H1 (cell line): ENCODE measurements at regions not wholly inside any gene's neighbourhood (a gene's known extent, or its start where the extent isn't known, plus 50 kb on each side); places are given as distances from the start of the nearest gene placed in this dataset.

ENCODE experiments used
- CTCF ChIA-PET: fragments of 300-600 bp; sonication (Branson Sonifier 250); formaldehyde crosslinking; loops from one replicate; lab custom pipeline; 2021; ENCODE audit not compliant: partially characterized antibody; lab: Charles Lee
- POLR2A ChIA-PET: fragments of 300-600 bp; sonication (Branson Sonifier 250); formaldehyde crosslinking; loops from one replicate; lab custom pipeline; 2021; ENCODE audit warnings: inconsistent platforms; ENCODE audit not compliant: partially characterized antibody; lab: Charles Lee
- DNase-seq, 2 experiments: peaks; one replicate each; pipeline versions ENCODE4 v3.0.0 to v3.0.0-alpha.2; 2010 to 2022; ENCODE audit warnings: low spot score in 2 of 2, low read depth in 1 of 2, mixed read lengths in 1 of 2
- FAIRE-seq: peaks from 2 replicates; lab custom pipeline; 2011; peaks lifted over from hg19 to GRCh38; lab: Jason Lieb, UNC
- H2AFZ ChIP-seq: 2 replicates; pipeline ENCODE4 v1.8.1; 2012; ENCODE audit warnings: low read length, inconsistent platforms
- H2AK5ac ChIP-seq: 2 replicates; pipeline ENCODE4 v1.6.1; 2013; ENCODE audit warnings: low read depth, low read length
- H2BK120ac ChIP-seq: replicated peaks from 2 replicates; pipeline ENCODE3; 2013; ENCODE audit warnings: low read depth, low read length, inconsistent platforms
- H2BK12ac ChIP-seq: 2 replicates; pipeline ENCODE4 v1.6.1; 2013; ENCODE audit warnings: low read depth, low read length
- H2BK15ac ChIP-seq: 2 replicates; pipeline ENCODE4 v1.6.1; 2013; ENCODE audit warnings: low read length
- H2BK20ac ChIP-seq: 2 replicates; pipeline ENCODE4 v1.6.1; 2013; ENCODE audit warnings: low read length
- H2BK5ac ChIP-seq: 2 replicates; pipeline ENCODE4 v1.6.1; 2013; ENCODE audit warnings: low read depth, low read length
- H3K14ac ChIP-seq: 2 replicates; pipeline ENCODE4 v1.6.1; 2013; ENCODE audit warnings: inconsistent platforms; ENCODE audit not compliant: insufficient read length
- H3K18ac ChIP-seq: 2 replicates; pipeline ENCODE4 v1.6.1; 2013; ENCODE audit warnings: low read length; ENCODE audit errors: extremely low read depth
- H3K23ac ChIP-seq: 2 replicates; pipeline ENCODE4 v1.6.1; 2013; ENCODE audit warnings: inconsistent platforms; ENCODE audit not compliant: insufficient read length
- H3K23me2 ChIP-seq: 2 replicates; pipeline ENCODE4 v1.6.1; 2013; ENCODE audit warnings: low read depth, low read length
- H3K27ac ChIP-seq: 2 replicates; pipeline ENCODE4 v1.6.1; 2011; ENCODE audit warnings: low read depth, low read length, inconsistent platforms
- H3K27me3 ChIP-seq, 4 experiments: replicated peaks in 1 of 4; 1 replicate in 1 of 4; 2 replicates in 3 of 4; pipeline versions ENCODE4 v1.6.1 to v1.8.1; 2011 to 2013; ENCODE audit warnings: low read length in 3 of 4, mild to moderate bottlenecking in 3 of 4, inconsistent platforms in 2 of 4, mixed read lengths in 2 of 4, moderate library complexity in 1 of 4; ENCODE audit not compliant: control insufficient read depth in 3 of 4, insufficient read depth in 3 of 4; ENCODE audit errors: extremely low read depth in 1 of 4
- H3K36me3 ChIP-seq, 4 experiments: 2 replicates each; pipeline versions ENCODE4 v1.6.1 to v1.8.1; 2011 to 2013; ENCODE audit warnings: mild to moderate bottlenecking in 4 of 4, low read length in 3 of 4, moderate library complexity in 2 of 4, control low read depth in 1 of 4, inconsistent platforms in 1 of 4; ENCODE audit not compliant: insufficient read depth in 4 of 4, control insufficient read depth in 2 of 4
- H3K4ac ChIP-seq: replicated peaks from 2 replicates; pipeline ENCODE3; 2013; ENCODE audit warnings: low read length, low read depth, mixed read lengths, inconsistent platforms; ENCODE audit not compliant: insufficient read length
- H3K4me1 ChIP-seq, 4 experiments: replicated peaks in 1 of 4; 1 replicate in 1 of 4; 2 replicates in 3 of 4; pipeline versions ENCODE4 v1.6.1 to v1.8.1; 2011 to 2013; ENCODE audit warnings: low read length in 3 of 4, inconsistent platforms in 2 of 4, mixed read lengths in 1 of 4; ENCODE audit not compliant: insufficient read depth in 4 of 4, control insufficient read depth in 3 of 4
- H3K4me2 ChIP-seq, 2 experiments: 2 replicates each; pipeline versions ENCODE4 v1.6.1 to v1.8.1; 2011 to 2013; ENCODE audit warnings: low read depth in 2 of 2, low read length in 2 of 2, control low read depth in 1 of 2, inconsistent platforms in 1 of 2, mild to moderate bottlenecking in 1 of 2; ENCODE audit not compliant: insufficient read depth in 1 of 2
- H3K4me3 ChIP-seq, 4 experiments: fragments of 200-600, 300-600 bp in 1 of 4; sonication (generic), shearing (Covaris generic), sonication (Bioruptor Twin) in 1 of 4; 2 replicates each; pipeline versions ENCODE4 v1.5.1 to v1.8.1; 2011 to 2016; ENCODE audit warnings: low read length in 4 of 4, low read depth in 3 of 4, control low read depth in 2 of 4, inconsistent platforms in 2 of 4, mild to moderate bottlenecking in 2 of 4, mixed read lengths in 1 of 4, moderate library complexity in 1 of 4; ENCODE audit not compliant: insufficient read depth in 2 of 4; ENCODE audit errors: extremely low read depth in 1 of 4
- H3K56ac ChIP-seq: replicated peaks from 2 replicates; pipeline ENCODE3; 2013; ENCODE audit warnings: low read depth, mild to moderate bottlenecking, mixed read lengths, low read length, inconsistent platforms; ENCODE audit not compliant: insufficient read length
- H3K79me1 ChIP-seq: 2 replicates; pipeline ENCODE4 v1.6.1; 2013; ENCODE audit warnings: low read depth, low read length, control low read depth
- H3K79me2 ChIP-seq, 2 experiments: 2 replicates each; pipeline versions ENCODE4 v1.6.1 to v1.8.1; 2012 to 2013; ENCODE audit warnings: low read length in 2 of 2, mild to moderate bottlenecking in 2 of 2, inconsistent platforms in 1 of 2; ENCODE audit not compliant: insufficient read depth in 2 of 2, control insufficient read depth in 1 of 2
- H3K9ac ChIP-seq, 4 experiments: replicated peaks in 1 of 4; 1 replicate in 1 of 4; 2 replicates in 3 of 4; pipeline versions ENCODE4 v1.6.1 to v1.8.1; 2011 to 2013; ENCODE audit warnings: low read depth in 3 of 4, low read length in 3 of 4, control low read depth in 2 of 4, mild to moderate bottlenecking in 2 of 4, moderate library complexity in 2 of 4, inconsistent platforms in 1 of 4; ENCODE audit errors: extremely low read depth in 1 of 4
- H3K9me3 ChIP-seq, 2 experiments: 2 replicates each; pipeline versions ENCODE4 v1.6.1 to v1.8.1; 2012 to 2013; ENCODE audit warnings: mild to moderate bottlenecking in 2 of 2, moderate library complexity in 2 of 2, control low read depth in 1 of 2, inconsistent platforms in 1 of 2, low read depth in 1 of 2, low read length in 1 of 2, mixed read lengths in 1 of 2; ENCODE audit not compliant: insufficient read depth in 2 of 2
- H4K20me1 ChIP-seq, 2 experiments: replicated peaks in 1 of 2; 2 replicates each; pipeline versions ENCODE3 to v1.8.1; 2011 to 2013; ENCODE audit warnings: inconsistent platforms in 2 of 2, low read length in 2 of 2, mild to moderate bottlenecking in 1 of 2; ENCODE audit not compliant: insufficient read depth in 2 of 2, control insufficient read depth in 1 of 2
- H4K5ac ChIP-seq: 2 replicates; pipeline ENCODE4 v1.6.1; 2013; ENCODE audit warnings: low read length, low read depth, mixed read lengths, inconsistent platforms; ENCODE audit not compliant: insufficient read length
- H4K8ac ChIP-seq: 2 replicates; pipeline ENCODE4 v1.8.0; 2013; ENCODE audit warnings: mild to moderate bottlenecking, moderate library complexity, low read length, inconsistent platforms; ENCODE audit not compliant: insufficient read depth; ENCODE audit errors: extremely low read depth
- H4K91ac ChIP-seq: replicated peaks from 2 replicates; pipeline ENCODE3; 2013; ENCODE audit warnings: low read length, mixed read lengths, inconsistent platforms; ENCODE audit not compliant: insufficient read length
- RXRA ChIP-seq: IDR thresholded peaks from 2 replicates; pipeline ENCODE4 v1.6.1; 2011; ENCODE audit warnings: low read depth, mild to moderate bottlenecking, low read length, moderate library complexity; ENCODE audit not compliant: insufficient read depth
- ZNF274 ChIP-seq: IDR thresholded peaks from 2 replicates; pipeline ENCODE4 v1.7.0; 2012; ENCODE audit warnings: low read length, borderline replicate concordance; ENCODE audit errors: extremely low read depth

GRCh38 chr5:34583167-34583566 lies 73.0 kb upstream of the RAI14 start:
- Histone ChIP-seq H4K5ac (no peak overlapping the region), H2BK12ac (no peak overlapping the region), H3K23ac (no peak overlapping the region), H3K79me1 (no peaks in the 10 kb centered on the region), H3K4ac (no peak overlapping the region), H2AK5ac (no peak overlapping the region), H3K4me1 (no peaks in the 10 kb centered on the region; a peak in 2 of 7 replicates), H3K4me3 (no peak overlapping the region), H2AFZ (no peak overlapping the region), H4K91ac (no peak overlapping the region), H3K23me2 (no peaks in the 10 kb centered on the region), H3K56ac (no peak overlapping the region), H3K9ac (no peak overlapping the region), H4K20me1 (no peaks in the 10 kb centered on the region), H2BK5ac (no peak overlapping the region), H3K14ac (no peak overlapping the region), H4K8ac (no peak overlapping the region), H2BK15ac (no peak overlapping the region), H2BK20ac (no peak overlapping the region), H3K27me3 (no peaks in the 10 kb centered on the region), H2BK120ac (no peak overlapping the region), H3K4me2 (no peak overlapping the region), H3K18ac (no peak overlapping the region), H3K27ac (no peak overlapping the region), H3K79me2 (no peaks in the 10 kb centered on the region), H3K36me3 (no peaks in the 10 kb centered on the region), H3K9me3 (no peaks in the 10 kb centered on the region; a peak in 1 of 4 replicates)
- POLR2A ChIA-PET = no interaction called here
- CTCF ChIA-PET = interaction anchor here (0.9 to 1.4 kb wide), 4 partner anchors 8 to 20 kb away, joined by 3 to 4 read pairs (median 4); no protein-coding TSS in a partner anchor
- FAIRE-seq = no peak
- no peak for DNase-seq
- TF ChIP-seq RXRA (no peak), ZNF274 (no peak)
